Kidney capillary endothelial cell (primary cell): ENCODE measurements at regions not wholly inside any gene's neighbourhood (a gene's known extent, or its start where the extent isn't known, plus 50 kb on each side); places are given as distances from the start of the nearest gene placed in this dataset.
"Not testable (repeated sequence)": the region's sequence is repeated elsewhere in the genome, so short reads cannot be mapped to it uniquely, and the experiment has no call there.

ENCODE experiments used
- DNase-seq: peaks from one replicate; pipeline ENCODE4 v3.0.0-alpha.2; 2018; ENCODE audit warnings: low spot score

- DNase-seq: no peak
These were observed 843.9 kb upstream of the AUTS2 start for GRCh38 chr7:68754414-68754813.

GRCh38 chr7:68756986-68757495 is 841.2 kb upstream of the AUTS2 start:
- DNase-seq: no peak

- no peak for DNase-seq
These were observed 837.7 kb upstream of the AUTS2 start for GRCh38 chr7:68760556-68760955.

GRCh38 chr7:68767462-68767861 is 830.8 kb upstream of the AUTS2 start:
- no peak for DNase-seq

GRCh38 chr7:68770649-68771048 is 827.6 kb upstream of the AUTS2 start:
- DNase-seq: no peak

- no peak for DNase-seq
These were observed 821.9 kb upstream of the AUTS2 start for GRCh38 chr7:68776326-68776725.

GRCh38 chr7:68783684-68784083 is 814.6 kb upstream of the AUTS2 start:
- no peak for DNase-seq

GRCh38 chr7:68785036-68785435 is 813.2 kb upstream of the AUTS2 start:
- DNase-seq: no peak

- no peak for DNase-seq
These were observed 810.7 kb upstream of the AUTS2 start for GRCh38 chr7:68787566-68787965.

GRCh38 chr7:68788529-68788928 is 809.7 kb upstream of the AUTS2 start:
- DNase-seq: not testable (repeated sequence)

GRCh38 chr7:68789597-68789996 is 808.7 kb upstream of the AUTS2 start:
- no peak for DNase-seq

GRCh38 chr7:68792351-68792750 is 805.9 kb upstream of the AUTS2 start:
- no peak for DNase-seq

- no peak for DNase-seq
These were observed 804.8 kb upstream of the AUTS2 start for GRCh38 chr7:68793513-68793912.

- DNase-seq: no peak
These were observed 798.0 kb upstream of the AUTS2 start for GRCh38 chr7:68800316-68800715.

GRCh38 chr7:68805159-68805558 is 793.1 kb upstream of the AUTS2 start:
- no peak for DNase-seq

- no peak for DNase-seq
These were observed 790.6 kb upstream of the AUTS2 start for GRCh38 chr7:68807666-68808065.

GRCh38 chr7:68813551-68814080 is 784.7 kb upstream of the AUTS2 start:
- no peak for DNase-seq

- DNase-seq: no peak
These were observed 781.8 kb upstream of the AUTS2 start for GRCh38 chr7:68816491-68816890.

- no peak for DNase-seq
These were observed 778.0 kb upstream of the AUTS2 start for GRCh38 chr7:68820321-68820720.

GRCh38 chr7:68821846-68822245 is 776.4 kb upstream of the AUTS2 start:
- DNase-seq: no peak

- no peak for DNase-seq
These were observed 774.1 kb upstream of the AUTS2 start for GRCh38 chr7:68823996-68824780.

- DNase-seq: no peak
These were observed 769.7 kb upstream of the AUTS2 start for GRCh38 chr7:68828575-68828974.

- no peak for DNase-seq
These were observed 764.9 kb upstream of the AUTS2 start for GRCh38 chr7:68833422-68833821.

GRCh38 chr7:68839014-68839413 is 759.3 kb upstream of the AUTS2 start:
- no peak for DNase-seq
